GM12891 (cell line): ENCODE measurements at regions not wholly inside any gene's neighbourhood (a gene's known extent, or its start where the extent isn't known, plus 50 kb on each side); places are given as distances from the start of the nearest gene placed in this dataset.
"Not testable (repeated sequence)": the region's sequence is repeated elsewhere in the genome, so short reads cannot be mapped to it uniquely, and the experiment has no call there.

Experiments
- POLR2A ChIP-seq: IDR thresholded peaks from 2 replicates; pipeline ENCODE4 v1.6.1; 2011; ENCODE audit warnings: low read depth, low read length, control low read depth
- POLR2AphosphoS5 ChIP-seq: IDR thresholded peaks from 2 replicates; pipeline ENCODE4 v1.6.1; 2011; ENCODE audit warnings: low read depth, low read length, control low read depth

- TF ChIP-seq POLR2A, POLR2AphosphoS5: not testable (repeated sequence)
These were observed 181.4 kb upstream of the PLGLB2 start for GRCh38 chr2:87566531-87566930.
